HepG2 (cell line): ENCODE measurements at regions not wholly inside any gene's neighbourhood (a gene's known extent, or its start where the extent isn't known, plus 50 kb on each side); places are given as distances from the start of the nearest gene placed in this dataset.
"Not testable (repeated sequence)": the region's sequence is repeated elsewhere in the genome, so short reads cannot be mapped to it uniquely, and the experiment has no call there.

Source experiments
- ATAC-seq: fragments of 200-7000 bp; cut with Tn5 transposase; 3 replicates; pipeline ENCODE4 v1.9.1; 2020; ENCODE audit warnings: mild to moderate bottlenecking, moderate library complexity
- BruUV-seq: library from RNA; stranded (reverse); fragments of 400-500 nt; replicated peaks from 2 replicates; lab custom pipeline; 2021; lab: Mats Ljungman, UMichigan
- CTCF ChIA-PET: fragments of 300-600 bp; formaldehyde crosslinking; extraction: SDS; loops from one replicate; lab custom pipeline; 2021; ENCODE audit warnings: low total read pairs, inconsistent platforms, low intra/inter-chr PET ratio; lab: Yijun Ruan, JAX
- POLR2A ChIA-PET: fragments of 350-600 bp; sonication (Branson Sonifier 250); formaldehyde crosslinking; loops from one replicate; lab custom pipeline; 2020; ENCODE audit warnings: antibody characterized with exemption, inconsistent platforms; lab: Yijun Ruan, JAX
- DNase-seq: peaks from one replicate; pipeline ENCODE4 v3.0.0-alpha.2; 2015; ENCODE audit warnings: low spot score
- FAIRE-seq: peaks from 3 replicates; lab custom pipeline; 2011; peaks lifted over from hg19 to GRCh38; lab: Jason Lieb, UNC
- H2AFZ ChIP-seq: one replicate; pipeline ENCODE4 v1.6.1; 2011; ENCODE audit warnings: low read length, inconsistent platforms
- H3K27ac ChIP-seq: fragments of 300-600 bp; 3 replicates; pipeline ENCODE4 v1.8.0; 2011; ENCODE audit warnings: mixed run types, mild to moderate bottlenecking, mixed read lengths, low read length, inconsistent platforms; ENCODE audit not compliant: insufficient read depth; ENCODE audit errors: extremely low read length
- H3K27me3 ChIP-seq, 2 experiments: fragments of 200-600 bp in 1 of 2; 2 replicates in 1 of 2; 3 replicates in 1 of 2; pipeline versions ENCODE4 v1.6.0 to v1.8.0; 2011; ENCODE audit warnings: low read length in 2 of 2, mild to moderate bottlenecking in 2 of 2, moderate library complexity in 2 of 2, inconsistent platforms in 1 of 2; ENCODE audit not compliant: insufficient read depth in 2 of 2, control insufficient read depth in 1 of 2
- H3K36me3 ChIP-seq, 2 experiments: fragments of 200-600 bp in 1 of 2; replicated peaks in 1 of 2; 2 replicates in 1 of 2; 3 replicates in 1 of 2; pipeline versions ENCODE4 v1.5.1 to v1.8.0; 2011; ENCODE audit warnings: low read length in 2 of 2, inconsistent platforms in 1 of 2; ENCODE audit not compliant: insufficient read depth in 2 of 2, control insufficient read depth in 1 of 2
- H3K4me1 ChIP-seq: 2 replicates; pipeline ENCODE4 v1.5.1; 2012; ENCODE audit warnings: low read length, inconsistent platforms; ENCODE audit not compliant: insufficient read depth
- H3K4me2 ChIP-seq: 2 replicates; pipeline ENCODE4 v1.6.0; 2011; ENCODE audit warnings: low read depth, low read length, inconsistent platforms
- H3K4me3 ChIP-seq, 3 experiments: fragments of 200-600 bp in 1 of 3; sonication (generic), shearing (Covaris generic) in 1 of 3; replicated peaks in 1 of 3; 2 replicates each; pipeline ENCODE4 v1.5.1; 2011 to 2016; ENCODE audit warnings: low read length in 3 of 3, inconsistent platforms in 2 of 3, low read depth in 2 of 3, mild to moderate bottlenecking in 2 of 3, control low read depth in 1 of 3, mixed read lengths in 1 of 3; ENCODE audit not compliant: insufficient read depth in 1 of 3
- H3K79me2 ChIP-seq: one replicate; pipeline ENCODE4 v1.6.1; 2011; ENCODE audit warnings: low read length, inconsistent platforms; ENCODE audit not compliant: insufficient read depth
- H3K9ac ChIP-seq: 2 replicates; pipeline ENCODE4 v1.6.0; 2011; ENCODE audit warnings: mild to moderate bottlenecking, low read depth, low read length, inconsistent platforms; ENCODE audit not compliant: insufficient read depth
- H3K9me3 ChIP-seq: 2 replicates; pipeline ENCODE4 v1.5.1; 2012; ENCODE audit warnings: mild to moderate bottlenecking, low read length
- H4K20me1 ChIP-seq: 2 replicates; pipeline ENCODE4 v1.6.0; 2011; ENCODE audit warnings: inconsistent platforms, mild to moderate bottlenecking, low read length, moderate library complexity; ENCODE audit not compliant: insufficient read depth
- HDAC2 ChIP-seq: sonication (generic); formaldehyde crosslinking; IDR thresholded peaks from 2 replicates; pipeline ENCODE4 v1.4.0; 2020; ENCODE audit warnings: missing genetic modification reagents
- NFAT5 ChIP-seq: sonication (generic); formaldehyde crosslinking; IDR thresholded peaks from 2 replicates; pipeline ENCODE4 v1.4.0; 2020; ENCODE audit warnings: missing genetic modification reagents
- ZNF644 ChIP-seq: IDR thresholded peaks from 2 replicates; pipeline ENCODE4 v1.6.1; 2016; ENCODE audit warnings: low read depth
- WGBS: methylation state at CpG from one replicate; pipeline ENCODE4 v1.1.6; 2017; ENCODE audit warnings: low lambda C conversion rate; 5-methylcytosine and 5-hydroxymethylcytosine counted together
- in situ Hi-C: cut with HindIII; loops from 2 replicates; pipeline ENCODE4 v1.10.0; 2017; ENCODE audit warnings: low pct_unique_long_range_greater_than_20kb; ENCODE audit not compliant: extremely low pct_ligation_motif_present
- intact Hi-C: fragments of 100-400 bp; cut with micrococcal nuclease; formaldehyde crosslinking; loops from one replicate; pipeline ENCODE4 v1.10.0; 2022; ENCODE audit not compliant: unreplicated experiment

- TF ChIP-seq NFAT5: no peak
- TF ChIP-seq ZNF644 (CRISPR knock-in tag): no peak
- TF ChIP-seq HDAC2 (CRISPR knock-in tag): no peak
These were observed 150.6 kb downstream of the MYCN start (continued) for GRCh38 chr2:16090650-16091575.

- BruUV-seq, H4K20me1 ChIP-seq, H3K4me2 ChIP-seq, H3K27ac ChIP-seq, POLR2A ChIA-PET, H3K9ac ChIP-seq, H3K36me3 ChIP-seq, H3K27me3 ChIP-seq, intact Hi-C loops, FAIRE-seq, CTCF ChIA-PET, DNase-seq, H3K9me3 ChIP-seq, ATAC-seq, H3K79me2 ChIP-seq, in situ Hi-C loops, H2AFZ ChIP-seq, H3K4me3 ChIP-seq: not testable (repeated sequence)
- peaks cover 49% of the 10 kb centered on the region for H3K4me1 ChIP-seq
- 68% methylated on average over 7 of the region's 7 CpGs for WGBS
These were observed 149.1 kb downstream of the MYCN start for GRCh38 chr2:16089491-16089890.
